KMS-11 (cell line): ENCODE measurements at regions not wholly inside any gene's neighbourhood (a gene's known extent, or its start where the extent isn't known, plus 50 kb on each side); places are given as distances from the start of the nearest gene placed in this dataset.

Source experiments
- H2AFZ ChIP-seq: fragments of 200-600 bp; sonication (generic); 2 replicates; pipeline ENCODE4 v1.6.1; 2016; ENCODE audit warnings: antibody characterized with exemption, mixed run types, low read depth
- H3K27ac ChIP-seq: fragments of 200-600 bp; sonication (generic); 2 replicates; pipeline ENCODE4 v1.6.1; 2016; ENCODE audit warnings: mild to moderate bottlenecking, mixed run types
- H3K27me3 ChIP-seq: fragments of 200-600 bp; sonication (generic); 2 replicates; pipeline ENCODE4 v1.6.1; 2017; ENCODE audit warnings: mild to moderate bottlenecking, low read depth, mixed run types, moderate library complexity; ENCODE audit not compliant: insufficient read depth
- H3K36me3 ChIP-seq: fragments of 200-600 bp; sonication (generic); 2 replicates; pipeline ENCODE4 v1.6.1; 2017; ENCODE audit warnings: mild to moderate bottlenecking, mixed run types; ENCODE audit not compliant: insufficient read depth
- H3K4me1 ChIP-seq: fragments of 200-600 bp; sonication (generic); 2 replicates; pipeline ENCODE4 v1.6.1; 2016; ENCODE audit warnings: mild to moderate bottlenecking, low read depth, mixed run types; ENCODE audit not compliant: poor library complexity, severe bottlenecking
- H3K4me2 ChIP-seq: fragments of 200-600 bp; sonication (generic); 2 replicates; pipeline ENCODE4 v1.7.0; 2016; ENCODE audit warnings: mild to moderate bottlenecking, mixed run types
- H3K4me3 ChIP-seq: fragments of 200-600 bp; sonication (generic); IDR thresholded peaks from 2 replicates; pipeline ENCODE4 v1.6.1; 2017; ENCODE audit warnings: low read depth, low read length, mixed read lengths; ENCODE audit not compliant: insufficient read depth
- H3K79me2 ChIP-seq: fragments of 200-600 bp; sonication (generic); 2 replicates; pipeline ENCODE4 v1.6.1; 2016; ENCODE audit warnings: low read depth, mixed run types; ENCODE audit not compliant: insufficient read depth
- H3K9ac ChIP-seq: fragments of 200-600 bp; sonication (generic); 2 replicates; pipeline ENCODE4 v1.6.1; 2016; ENCODE audit warnings: mild to moderate bottlenecking, mixed run types
- H4K20me1 ChIP-seq: fragments of 200-600 bp; sonication (generic); 2 replicates; pipeline ENCODE4 v1.6.1; 2016; ENCODE audit warnings: mild to moderate bottlenecking, mixed run types; ENCODE audit not compliant: insufficient read depth
- TF ChIP-seq, protein P1 (sequence below): fragments of 200-600 bp; sonication (generic); conservative IDR thresholded peaks from 2 replicates; pipeline ENCODE4 v1.6.1; 2017; ENCODE audit warnings: low read depth, mild to moderate bottlenecking, antibody characterized with exemption, low read length, moderate library complexity, mixed read lengths

DNA sequence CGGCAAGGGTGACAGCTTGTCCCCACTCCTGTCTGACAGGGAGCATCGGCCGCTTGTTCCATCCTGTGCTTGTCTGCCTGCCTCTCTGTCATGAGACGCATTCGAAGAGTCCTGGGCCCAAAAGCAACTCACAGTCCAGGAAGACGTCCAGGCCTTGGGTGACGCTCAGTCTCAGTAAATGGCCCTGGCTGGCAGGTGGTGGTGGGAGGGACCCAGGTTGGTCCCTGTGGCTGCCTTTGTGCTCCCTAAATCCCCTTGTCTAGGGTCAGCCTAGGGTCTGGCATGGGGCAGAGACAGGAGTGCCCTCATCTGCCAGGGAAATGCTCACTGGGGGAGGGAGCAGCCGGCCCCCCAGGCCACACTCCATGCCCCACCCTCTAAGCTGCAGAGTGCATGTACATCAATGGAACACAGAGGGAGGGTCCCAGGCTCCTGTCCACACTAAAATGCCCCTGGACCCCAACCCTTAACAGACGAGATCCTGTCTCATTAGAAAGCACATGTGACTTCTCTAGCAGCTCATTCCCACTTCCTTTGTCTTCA, 295.2 kb upstream of the ZNF32 start:
- H3K4me2 ChIP-seq: no peak overlapping the region
- no peaks in the 10 kb centered on the region for H4K20me1 ChIP-seq

DNA sequence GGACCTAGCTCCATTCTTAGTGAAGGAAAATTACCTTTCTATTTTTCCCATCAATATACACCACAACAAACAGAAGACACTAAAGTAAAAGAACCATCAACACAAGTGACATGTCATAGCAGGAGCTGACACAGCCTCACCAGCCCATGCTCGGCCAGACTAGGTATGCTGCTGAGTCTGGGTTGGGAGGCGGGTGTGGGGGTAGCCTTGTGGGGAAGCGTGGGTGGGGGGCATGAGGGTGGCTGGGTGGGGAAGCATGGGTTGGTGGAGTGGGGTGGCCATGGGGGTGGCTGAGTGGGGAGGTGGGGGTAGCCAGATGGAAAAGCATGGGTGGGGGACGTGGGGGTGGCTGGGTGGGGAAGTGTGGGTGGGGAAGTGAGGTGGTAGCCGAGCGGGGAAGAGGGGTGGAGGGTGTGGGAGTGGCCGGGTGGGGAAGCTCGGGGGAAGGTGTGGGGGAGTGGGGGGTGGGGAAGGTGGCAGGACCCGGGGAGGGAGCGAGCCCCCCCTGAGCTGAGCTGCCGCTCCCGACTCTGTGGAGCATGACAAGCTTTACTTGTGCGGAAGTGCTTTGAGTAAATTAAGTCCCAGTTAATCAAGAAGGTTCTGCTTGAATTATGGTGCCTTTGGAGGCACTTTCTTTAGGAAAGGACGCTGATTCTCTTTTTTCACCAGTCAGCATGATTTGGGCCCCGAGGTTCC, 294.6 kb upstream of the ZNF32 start:
- no peak overlapping the region for H3K4me2 ChIP-seq

More for the DNA sequence above, 295.2 kb upstream of the ZNF32 start:
- TF ChIP-seq, protein P1, sequence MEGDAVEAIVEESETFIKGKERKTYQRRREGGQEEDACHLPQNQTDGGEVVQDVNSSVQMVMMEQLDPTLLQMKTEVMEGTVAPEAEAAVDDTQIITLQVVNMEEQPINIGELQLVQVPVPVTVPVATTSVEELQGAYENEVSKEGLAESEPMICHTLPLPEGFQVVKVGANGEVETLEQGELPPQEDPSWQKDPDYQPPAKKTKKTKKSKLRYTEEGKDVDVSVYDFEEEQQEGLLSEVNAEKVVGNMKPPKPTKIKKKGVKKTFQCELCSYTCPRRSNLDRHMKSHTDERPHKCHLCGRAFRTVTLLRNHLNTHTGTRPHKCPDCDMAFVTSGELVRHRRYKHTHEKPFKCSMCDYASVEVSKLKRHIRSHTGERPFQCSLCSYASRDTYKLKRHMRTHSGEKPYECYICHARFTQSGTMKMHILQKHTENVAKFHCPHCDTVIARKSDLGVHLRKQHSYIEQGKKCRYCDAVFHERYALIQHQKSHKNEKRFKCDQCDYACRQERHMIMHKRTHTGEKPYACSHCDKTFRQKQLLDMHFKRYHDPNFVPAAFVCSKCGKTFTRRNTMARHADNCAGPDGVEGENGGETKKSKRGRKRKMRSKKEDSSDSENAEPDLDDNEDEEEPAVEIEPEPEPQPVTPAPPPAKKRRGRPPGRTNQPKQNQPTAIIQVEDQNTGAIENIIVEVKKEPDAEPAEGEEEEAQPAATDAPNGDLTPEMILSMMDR: no peak
- H3K27ac ChIP-seq: no peak overlapping the region
- no peaks in the 10 kb centered on the region for H3K4me1 ChIP-seq
- no peaks in the 10 kb centered on the region for H3K36me3 ChIP-seq
- no peak overlapping the region for H3K4me3 ChIP-seq
- H3K9ac ChIP-seq: no peak overlapping the region
- H3K27me3 ChIP-seq: no peaks in the 10 kb centered on the region
- H2AFZ ChIP-seq: no peak overlapping the region
- H3K79me2 ChIP-seq: no peaks in the 10 kb centered on the region

DNA sequence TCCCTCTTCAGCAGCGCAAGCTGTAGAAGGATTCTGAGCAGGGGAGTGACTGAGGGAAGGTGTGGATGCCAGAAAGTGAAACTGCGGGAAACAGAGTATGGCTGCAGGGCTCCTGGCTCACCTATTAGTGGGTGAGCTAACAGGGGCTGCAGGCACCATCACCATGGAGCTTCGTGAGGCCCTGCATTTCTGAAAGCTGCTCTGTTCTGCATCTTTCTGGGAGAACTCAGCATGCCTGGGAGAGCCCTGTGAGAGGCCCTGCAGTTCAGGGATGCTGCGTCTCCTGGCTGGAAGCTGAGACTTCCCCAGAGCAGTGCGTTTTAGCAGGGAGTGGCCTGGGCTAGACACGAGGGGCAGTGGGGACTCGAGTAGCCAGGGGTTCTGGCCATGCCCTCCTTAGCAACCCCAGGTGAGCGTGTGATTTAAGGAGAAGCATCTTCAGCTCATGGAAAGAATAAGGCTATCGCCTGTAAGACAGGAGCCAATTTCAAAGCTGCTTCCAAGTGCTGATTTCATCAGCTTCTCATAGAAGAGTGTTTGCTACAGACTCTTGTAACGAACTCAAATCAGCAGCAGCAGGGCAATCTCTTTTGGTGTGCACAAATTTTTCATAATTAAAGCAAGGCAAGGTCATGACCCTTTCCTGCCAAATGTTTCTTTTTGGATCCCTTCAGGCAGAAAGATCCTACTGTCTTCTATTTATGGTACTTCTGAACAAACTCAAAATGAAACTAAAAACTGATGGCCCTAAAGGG, 293.6 kb upstream of the ZNF32 start:
- Histone ChIP-seq H3K4me1 (no peaks in the 10 kb centered on the region), H3K27me3 (no peaks in the 10 kb centered on the region), H4K20me1 (no peaks in the 10 kb centered on the region), H3K36me3 (no peaks in the 10 kb centered on the region), H3K4me2 (no peak overlapping the region), H3K27ac (no peak overlapping the region), H3K79me2 (no peaks in the 10 kb centered on the region), H2AFZ (no peak overlapping the region), H3K4me3 (no peak overlapping the region), H3K9ac (no peak overlapping the region)
- TF ChIP-seq, protein P1: no peak

More for the DNA sequence above, 294.6 kb upstream of the ZNF32 start:
- Histone ChIP-seq H4K20me1 (no peaks in the 10 kb centered on the region), H3K4me3 (no peak overlapping the region), H3K9ac (no peak overlapping the region), H3K4me1 (no peaks in the 10 kb centered on the region), H3K36me3 (no peaks in the 10 kb centered on the region), H3K27ac (no peak overlapping the region), H3K79me2 (no peaks in the 10 kb centered on the region), H2AFZ (no peak overlapping the region), H3K27me3 (no peaks in the 10 kb centered on the region)
- TF ChIP-seq, protein P1: no peak

DNA sequence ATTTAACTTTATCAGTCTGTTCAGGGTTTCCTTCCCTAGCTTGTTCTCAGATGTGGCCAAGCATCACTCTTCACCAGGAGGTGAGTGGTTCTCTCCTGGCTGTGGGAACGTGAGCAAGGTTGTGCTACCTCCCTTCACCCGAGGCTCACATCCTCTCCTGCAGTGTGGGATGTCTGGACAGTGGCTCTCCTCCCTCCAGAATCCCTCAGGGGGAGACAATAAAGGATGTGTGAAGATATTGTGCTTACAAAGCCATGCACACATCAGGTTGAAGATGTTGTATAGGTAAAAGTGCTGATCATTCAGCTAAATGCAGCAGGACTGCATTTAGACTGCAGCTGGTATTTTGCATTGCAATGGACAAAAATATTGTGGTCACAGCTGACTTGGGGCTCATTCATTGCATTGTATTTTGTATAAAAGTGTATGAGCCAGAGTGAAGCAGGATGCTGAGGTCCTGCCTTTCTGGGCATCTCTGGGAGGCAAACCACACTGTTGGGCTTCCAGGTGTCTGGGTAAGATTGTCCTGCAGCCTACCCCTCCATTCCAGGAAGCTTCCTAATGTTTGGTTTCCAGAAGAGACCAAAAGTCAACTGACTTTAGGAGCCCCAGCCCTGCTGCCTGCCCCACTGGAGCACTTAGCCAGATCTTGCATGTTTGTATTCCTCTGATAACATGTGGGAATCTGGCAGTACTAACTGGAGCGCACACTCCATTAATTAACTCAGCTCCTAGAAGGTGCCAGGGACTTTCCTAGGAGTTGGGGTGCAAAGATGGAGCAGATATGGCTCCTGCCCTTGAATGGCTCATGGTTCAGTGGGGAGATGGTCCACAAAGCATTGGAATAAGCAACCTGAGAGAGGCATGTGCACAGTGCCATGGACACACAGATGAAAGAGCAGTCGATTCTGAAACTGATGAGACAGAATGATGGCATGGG, 292.5 kb upstream of the ZNF32 start:
- H3K4me1 ChIP-seq: no peaks in the 10 kb centered on the region
- H3K79me2 ChIP-seq: no peaks in the 10 kb centered on the region
- no peak overlapping the region for H3K4me2 ChIP-seq
- H3K36me3 ChIP-seq: no peaks in the 10 kb centered on the region
- H3K27me3 ChIP-seq: no peaks in the 10 kb centered on the region
- no peak overlapping the region for H3K27ac ChIP-seq
- H4K20me1 ChIP-seq: no peaks in the 10 kb centered on the region
- no peak overlapping the region for H2AFZ ChIP-seq
- TF ChIP-seq, protein P1: no peak
- no peak overlapping the region for H3K9ac ChIP-seq
- no peak overlapping the region for H3K4me3 ChIP-seq
